ENCODE measurements at regions not wholly inside any gene's neighbourhood (a gene's known extent, or its start where the extent isn't known, plus 50 kb on each side); places are given as distances from the start of the nearest gene placed in this dataset.

DNA sequence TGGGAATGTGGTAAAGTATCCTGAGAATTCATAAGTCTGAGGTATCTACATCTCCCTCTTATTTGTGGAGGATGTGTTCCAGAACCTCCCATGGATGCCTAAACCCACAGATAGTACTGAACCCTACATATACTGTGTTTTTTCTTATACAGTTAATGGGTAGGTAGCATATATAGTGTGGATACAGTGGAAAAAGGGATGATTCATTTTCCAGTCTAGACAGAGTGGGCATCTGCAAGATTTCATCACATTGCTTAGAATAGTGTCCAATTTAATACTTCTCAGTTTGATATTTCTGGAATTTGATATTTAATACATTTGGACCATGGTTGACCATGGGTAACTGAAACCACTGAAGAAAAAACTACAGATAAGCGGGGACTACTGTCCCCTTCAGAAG lies 155.0 kb upstream of the ANKRD50 start:
- Histone ChIP-seq H3K36me3 (no peaks in the 10 kb centered on the region), H3K27me3 (no peaks in the 10 kb centered on the region), H3K27ac (no peak overlapping the region), H3K9me3 (no peaks in the 10 kb centered on the region), H3K4me1 (no peaks in the 10 kb centered on the region), H3K4me3 (no peak overlapping the region)
- DNase-seq: no peak
- intact Hi-C loops (cut with DNase I): no loop called here
- TF ChIP-seq, protein P1, sequence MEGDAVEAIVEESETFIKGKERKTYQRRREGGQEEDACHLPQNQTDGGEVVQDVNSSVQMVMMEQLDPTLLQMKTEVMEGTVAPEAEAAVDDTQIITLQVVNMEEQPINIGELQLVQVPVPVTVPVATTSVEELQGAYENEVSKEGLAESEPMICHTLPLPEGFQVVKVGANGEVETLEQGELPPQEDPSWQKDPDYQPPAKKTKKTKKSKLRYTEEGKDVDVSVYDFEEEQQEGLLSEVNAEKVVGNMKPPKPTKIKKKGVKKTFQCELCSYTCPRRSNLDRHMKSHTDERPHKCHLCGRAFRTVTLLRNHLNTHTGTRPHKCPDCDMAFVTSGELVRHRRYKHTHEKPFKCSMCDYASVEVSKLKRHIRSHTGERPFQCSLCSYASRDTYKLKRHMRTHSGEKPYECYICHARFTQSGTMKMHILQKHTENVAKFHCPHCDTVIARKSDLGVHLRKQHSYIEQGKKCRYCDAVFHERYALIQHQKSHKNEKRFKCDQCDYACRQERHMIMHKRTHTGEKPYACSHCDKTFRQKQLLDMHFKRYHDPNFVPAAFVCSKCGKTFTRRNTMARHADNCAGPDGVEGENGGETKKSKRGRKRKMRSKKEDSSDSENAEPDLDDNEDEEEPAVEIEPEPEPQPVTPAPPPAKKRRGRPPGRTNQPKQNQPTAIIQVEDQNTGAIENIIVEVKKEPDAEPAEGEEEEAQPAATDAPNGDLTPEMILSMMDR (IDR thresholded peaks at IDR 0.05): no peak
- no peak for ATAC-seq

DNA sequence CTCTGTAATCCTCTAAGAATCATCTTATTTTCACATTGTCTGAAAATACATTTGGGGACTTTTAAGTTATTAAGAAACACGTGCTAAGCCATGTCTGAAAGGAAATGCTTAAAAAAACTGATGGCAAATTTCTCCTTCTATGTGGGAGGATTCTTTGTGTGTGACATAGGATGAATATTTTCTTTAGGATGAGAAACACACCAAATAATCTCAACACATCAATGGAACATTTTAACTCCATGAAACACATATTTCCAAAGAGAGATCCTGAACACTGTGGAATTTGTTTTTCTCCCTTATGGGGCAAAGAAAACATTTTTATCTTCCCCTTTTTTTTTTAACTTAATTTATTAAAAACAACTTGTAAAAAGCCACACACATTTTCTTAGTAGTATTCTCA lies 153.8 kb upstream of the ANKRD50 start:
- Histone ChIP-seq H3K4me1 (no peaks in the 10 kb centered on the region), H3K9me3 (no peaks in the 10 kb centered on the region), H3K4me3 (no peak overlapping the region), H3K27me3 (no peaks in the 10 kb centered on the region), H3K36me3 (no peaks in the 10 kb centered on the region), H3K27ac (no peak overlapping the region)
- TF ChIP-seq, protein P1 (IDR thresholded peaks at IDR 0.05): no peak
- ATAC-seq (no peak), DNase-seq (no peak)
- intact Hi-C loops (cut with DNase I): no loop called here

DNA sequence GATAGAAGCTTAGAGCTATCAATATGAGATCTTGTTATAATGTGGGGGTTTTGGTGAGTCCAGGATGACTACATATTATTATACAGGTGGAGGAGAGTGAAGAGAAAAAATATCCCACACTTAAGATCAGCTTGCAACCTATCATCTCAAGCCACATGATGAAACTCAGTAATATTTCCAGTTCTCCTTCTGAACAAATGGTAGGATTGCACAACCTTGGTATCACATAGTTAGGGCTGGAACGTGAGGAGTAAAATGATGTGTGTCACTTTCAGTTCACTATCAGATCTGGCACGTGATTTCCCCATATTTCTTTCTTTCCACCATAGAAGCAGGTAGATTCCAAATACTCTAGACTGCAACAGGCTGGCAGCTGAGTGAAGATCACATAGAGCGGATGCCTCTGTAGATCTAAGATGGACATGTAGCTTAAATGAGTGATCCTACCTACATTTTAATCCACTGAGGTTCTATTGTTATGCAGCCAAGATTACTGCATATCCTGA lies 150.6 kb upstream of the ANKRD50 start:
- TF ChIP-seq, protein P1 (IDR thresholded peaks at IDR 0.05): no peak
- intact Hi-C loops (cut with DNase I): no loop called here
- H3K36me3 ChIP-seq: no peaks in the 10 kb centered on the region
- DNase-seq: no peak
- H3K4me1 ChIP-seq: no peaks in the 10 kb centered on the region
- ATAC-seq: no peak
- H3K27me3 ChIP-seq: no peaks in the 10 kb centered on the region
- no peak overlapping the region for H3K4me3 ChIP-seq
- no peak overlapping the region for H3K27ac ChIP-seq
- no peaks in the 10 kb centered on the region for H3K9me3 ChIP-seq

DNA sequence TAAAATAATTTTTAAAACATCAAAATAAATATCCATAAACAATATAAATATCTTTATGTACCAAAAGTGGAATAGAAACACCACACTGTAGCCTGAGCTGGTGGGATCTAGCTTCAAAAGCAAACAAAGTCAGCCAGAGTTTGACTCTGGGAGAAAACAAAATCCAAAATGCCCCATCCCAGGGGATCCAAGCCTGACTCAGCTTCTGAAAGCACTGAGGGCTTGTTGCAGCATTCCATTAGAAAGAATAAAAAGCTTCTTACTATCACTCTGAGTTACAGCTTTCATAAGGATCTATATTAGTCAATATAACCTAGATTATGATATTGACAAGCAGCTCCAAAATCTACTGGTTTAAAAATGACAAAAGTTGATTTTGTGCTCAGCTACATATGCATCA lies 149.7 kb upstream of the ANKRD50 start:
- Histone ChIP-seq H3K4me3 (no peak overlapping the region), H3K4me1 (no peaks in the 10 kb centered on the region), H3K36me3 (no peaks in the 10 kb centered on the region), H3K27me3 (no peaks in the 10 kb centered on the region), H3K9me3 (no peaks in the 10 kb centered on the region), H3K27ac (no peak overlapping the region)
- intact Hi-C loops (cut with DNase I): no loop called here
- no peak for ATAC-seq
- no peak for DNase-seq
- TF ChIP-seq, protein P1 (IDR thresholded peaks at IDR 0.05): no peak

DNA sequence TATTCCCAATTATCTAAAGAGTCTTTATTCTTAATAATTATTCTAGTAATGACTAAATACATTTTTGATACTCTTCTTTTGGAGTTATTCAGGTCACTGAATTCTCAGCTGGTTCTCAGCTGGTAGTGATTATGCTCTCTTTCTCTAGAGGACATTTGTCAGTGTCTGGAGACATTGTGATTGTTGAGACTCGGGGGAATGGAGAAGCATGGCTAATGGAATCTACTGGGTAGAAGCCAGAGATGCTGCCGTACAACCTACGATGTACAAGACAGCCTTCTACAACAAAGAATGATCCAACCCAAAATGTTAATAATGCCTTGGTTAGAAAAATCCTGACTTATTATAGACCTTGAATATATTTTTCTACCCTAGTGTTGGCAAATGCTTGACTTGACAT lies 149.2 kb upstream of the ANKRD50 start:
- Histone ChIP-seq H3K4me1 (no peaks in the 10 kb centered on the region), H3K27ac (no peak overlapping the region), H3K36me3 (no peaks in the 10 kb centered on the region), H3K27me3 (no peaks in the 10 kb centered on the region), H3K4me3 (no peak overlapping the region), H3K9me3 (no peaks in the 10 kb centered on the region)
- no peak for ATAC-seq
- TF ChIP-seq, protein P1 (IDR thresholded peaks at IDR 0.05): no peak
- intact Hi-C loops (cut with DNase I): no loop called here
- no peak for DNase-seq

DNA sequence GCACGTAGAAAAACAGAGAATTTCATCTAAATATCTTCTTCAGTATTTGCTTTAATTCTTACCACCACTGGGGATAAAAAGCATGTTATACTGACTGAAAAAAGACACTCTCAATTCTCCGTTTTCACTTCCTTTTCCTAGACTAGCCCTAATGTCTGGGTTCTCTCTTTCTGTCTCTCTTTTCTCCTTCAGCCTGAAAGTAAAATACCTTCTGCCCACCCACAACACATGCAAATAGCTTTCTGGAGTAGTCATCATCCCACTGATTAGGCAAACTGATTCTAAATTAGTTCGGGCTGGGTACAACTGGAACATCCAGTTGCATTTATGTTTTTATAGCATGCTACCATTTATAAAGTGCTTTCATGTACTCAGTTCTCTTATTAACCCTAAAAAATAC lies 142.4 kb upstream of the ANKRD50 start:
- no peaks in the 10 kb centered on the region for H3K4me1 ChIP-seq
- DNase-seq: no peak
- ATAC-seq: no peak
- TF ChIP-seq, protein P1 (IDR thresholded peaks at IDR 0.05): no peak
- intact Hi-C loops (cut with DNase I): no loop called here
- H3K36me3 ChIP-seq: no peaks in the 10 kb centered on the region
- no peaks in the 10 kb centered on the region for H3K27me3 ChIP-seq
- no peak overlapping the region for H3K4me3 ChIP-seq
- no peak overlapping the region for H3K27ac ChIP-seq
- no peaks in the 10 kb centered on the region for H3K9me3 ChIP-seq
